GM12892 (cell line): ENCODE measurements at regions not wholly inside any gene's neighbourhood (a gene's known extent, or its start where the extent isn't known, plus 50 kb on each side); places are given as distances from the start of the nearest gene placed in this dataset.

Experiments
- DNase-seq: peaks from one replicate; pipeline ENCODE4 v3.0.0; 2011; ENCODE audit not compliant: insufficient read length
- FAIRE-seq: peaks from 2 replicates; lab custom pipeline; 2011; peaks lifted over from hg19 to GRCh38; lab: Jason Lieb, UNC
- POLR2A ChIP-seq: IDR thresholded peaks from 2 replicates; pipeline ENCODE4 v1.6.1; 2011; ENCODE audit warnings: low read depth, low read length, control low read depth
- POLR2AphosphoS5 ChIP-seq: IDR thresholded peaks from 2 replicates; pipeline ENCODE4 v1.6.1; 2011; ENCODE audit warnings: low read depth, low read length, control low read depth
- TAF1 ChIP-seq: IDR thresholded peaks from 2 replicates; pipeline ENCODE4 v1.6.1; 2011; ENCODE audit warnings: low read depth, mild to moderate bottlenecking, control low read depth, low read length, borderline replicate concordance

DNA sequence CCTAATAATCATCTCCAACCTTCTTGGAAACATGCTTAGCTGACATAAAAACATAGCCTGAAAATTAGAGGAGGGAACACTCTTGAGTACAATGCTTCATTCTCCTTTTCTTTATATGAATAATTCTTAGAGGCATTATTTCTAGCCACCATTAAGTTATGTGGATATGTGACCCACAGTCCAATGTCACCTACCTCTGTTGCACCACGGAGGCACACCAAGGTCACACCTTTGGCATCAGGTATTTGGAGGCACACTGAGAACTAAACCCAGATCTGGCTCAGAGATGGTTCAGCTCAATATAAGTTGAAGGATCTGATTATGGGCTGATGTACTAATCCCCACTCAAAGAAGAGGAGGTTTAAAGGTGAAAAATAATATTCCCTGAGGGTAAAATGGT, 385.1 kb downstream of the POM121L12 start:
- FAIRE-seq (no peak), DNase-seq (no peak)
- TF ChIP-seq POLR2A (no peak), TAF1 (no peak), POLR2AphosphoS5 (no peak)

DNA sequence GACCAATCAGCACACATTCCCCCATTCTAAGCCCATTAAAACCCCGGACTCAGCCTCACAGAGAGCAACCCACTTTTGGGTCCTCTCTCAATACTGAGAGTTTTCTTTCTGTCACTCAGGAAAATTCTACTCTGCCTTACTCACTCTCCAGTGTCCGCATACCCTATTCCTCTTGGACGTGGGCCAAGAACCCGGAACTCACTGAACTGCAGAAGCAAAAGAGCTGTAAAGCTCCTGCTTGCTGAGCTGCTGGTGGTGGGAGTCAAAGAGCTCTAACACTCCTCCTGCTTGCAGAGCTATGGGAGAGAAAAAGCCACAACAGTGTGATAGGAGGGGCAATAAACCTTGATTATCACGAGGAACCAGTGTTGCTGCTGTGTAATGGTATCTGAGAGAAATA, 386.9 kb downstream of the POM121L12 start:
- TF ChIP-seq POLR2A (no peak), POLR2AphosphoS5 (no peak), TAF1 (no peak)
- DNase-seq (no peak), FAIRE-seq (no peak)

- FAIRE-seq: no peak
- DNase-seq: no peak
- no peak for TF ChIP-seq TAF1
- TF ChIP-seq POLR2A: no peak
- TF ChIP-seq POLR2AphosphoS5: no peak
Observed at GRCh38 chr7:53426145-53426750, 390.8 kb downstream of the POM121L12 start.

- no peak for FAIRE-seq
- TF ChIP-seq POLR2A: no peak
- TF ChIP-seq TAF1: no peak
- TF ChIP-seq POLR2AphosphoS5: no peak
- no peak for DNase-seq
Observed at GRCh38 chr7:53428045-53428444, 392.6 kb downstream of the POM121L12 start.

- no peak for FAIRE-seq
- DNase-seq: no peak
- no peak for TF ChIP-seq POLR2AphosphoS5
Observed at GRCh38 chr7:53431901-53432300, 396.5 kb downstream of the POM121L12 start.

GRCh38 chr7:53437336-53437735, 401.9 kb downstream of the POM121L12 start:
- TF ChIP-seq POLR2AphosphoS5 (no peak), TAF1 (no peak), POLR2A (no peak)
- no peak for FAIRE-seq
- DNase-seq: no peak

DNA sequence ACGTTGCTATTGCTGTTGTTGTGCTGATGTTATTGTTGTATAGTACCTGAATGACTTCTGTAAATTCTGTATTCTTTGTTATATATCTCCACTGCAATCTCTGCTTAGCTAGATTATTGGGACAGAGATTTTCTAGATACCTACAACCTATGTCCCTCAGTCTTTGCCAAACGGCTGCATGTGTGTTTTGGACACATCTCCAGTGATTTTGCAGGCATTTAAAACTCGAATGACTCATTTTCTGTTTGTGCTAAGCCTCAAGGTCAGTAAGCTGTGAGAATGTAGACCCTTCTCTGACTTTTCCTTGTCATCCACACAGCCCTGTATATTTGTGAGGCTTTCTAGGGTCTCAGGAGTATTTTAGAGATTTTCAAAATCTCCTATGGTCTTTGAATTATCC, 410.7 kb downstream of the POM121L12 start:
- FAIRE-seq (no peak), DNase-seq (no peak)
- no peak for TF ChIP-seq POLR2A
- TF ChIP-seq POLR2AphosphoS5: no peak
- no peak for TF ChIP-seq TAF1

- FAIRE-seq (no peak), DNase-seq (no peak)
- TF ChIP-seq TAF1 (no peak), POLR2A (no peak), POLR2AphosphoS5 (no peak)
Observed at GRCh38 chr7:53458636-53459035, 423.2 kb downstream of the POM121L12 start.

DNA sequence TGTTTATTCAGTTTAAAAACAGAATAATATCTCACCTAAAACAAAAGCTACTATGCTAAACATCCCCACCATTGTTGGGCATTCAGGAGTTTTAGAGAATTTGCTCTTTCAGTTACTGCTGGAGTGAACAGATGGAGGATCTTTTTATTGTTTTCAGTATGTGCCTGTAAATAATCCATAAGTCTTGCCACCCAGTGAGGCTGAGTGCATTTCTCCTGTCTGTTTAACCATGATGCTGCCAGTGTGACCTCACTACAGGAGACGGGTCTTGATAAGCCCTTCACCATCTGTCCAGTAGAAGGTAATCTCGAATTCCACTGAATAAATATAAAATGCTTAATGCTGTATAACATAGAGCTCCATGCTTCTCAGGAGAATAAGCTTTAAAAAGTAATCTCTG, 430.9 kb downstream of the POM121L12 start:
- no peak for DNase-seq
- TF ChIP-seq POLR2A: no peak
- TF ChIP-seq POLR2AphosphoS5: no peak
- TF ChIP-seq TAF1: no peak
- no peak for FAIRE-seq

DNA sequence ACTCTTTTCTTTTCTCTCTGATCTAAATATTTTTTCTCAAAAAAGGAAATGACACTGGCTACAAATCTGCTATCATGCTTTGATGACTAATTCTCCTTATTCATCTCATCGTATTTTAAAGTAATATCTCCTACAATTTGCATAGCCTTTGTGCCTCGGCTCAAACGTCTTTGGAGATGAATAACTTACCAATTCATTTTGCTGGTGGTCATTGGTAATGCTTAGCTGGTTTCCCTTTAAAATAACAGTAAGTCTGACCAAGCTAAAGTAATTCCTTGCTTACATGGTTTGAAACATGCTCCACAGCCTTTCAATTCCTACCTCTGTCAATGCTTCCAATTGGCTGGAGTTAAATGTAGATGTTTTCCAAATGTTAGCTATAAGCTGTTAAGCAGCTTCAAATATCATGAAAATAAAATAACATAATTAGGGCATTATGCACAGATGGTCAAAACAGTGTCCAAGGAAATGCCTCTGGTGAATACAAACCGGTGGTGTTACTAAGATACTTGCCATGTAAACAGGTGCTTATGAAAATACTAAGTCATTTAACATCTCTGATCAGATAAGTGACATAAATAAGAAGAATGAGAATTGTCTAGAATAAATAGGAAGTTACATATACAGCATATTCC, 435.0 kb downstream of the POM121L12 start:
- no peak for FAIRE-seq
- TF ChIP-seq POLR2A (no peak), POLR2AphosphoS5 (no peak), TAF1 (no peak)
- no peak for DNase-seq

- FAIRE-seq: no peak
- TF ChIP-seq POLR2A (no peak), POLR2AphosphoS5 (no peak), TAF1 (no peak)
- no peak for DNase-seq
Observed at GRCh38 chr7:53473371-53473770, 437.9 kb downstream of the POM121L12 start.

- DNase-seq: no peak
- no peak for FAIRE-seq
- no peak for TF ChIP-seq POLR2AphosphoS5
- TF ChIP-seq POLR2A: no peak
- TF ChIP-seq TAF1: no peak
Observed at GRCh38 chr7:53475776-53476175, 440.3 kb downstream of the POM121L12 start.
